HK-2 (cell line): ENCODE measurements at regions not wholly inside any gene's neighbourhood (a gene's known extent, or its start where the extent isn't known, plus 50 kb on each side); places are given as distances from the start of the nearest gene placed in this dataset.
"Not testable (repeated sequence)": the region's sequence is repeated elsewhere in the genome, so short reads cannot be mapped to it uniquely, and the experiment has no call there.

Experiments used
- DNase-seq: peaks from one replicate; pipeline ENCODE4 v3.0.0-alpha.2; 2018; ENCODE audit not compliant: unreplicated experiment

DNA sequence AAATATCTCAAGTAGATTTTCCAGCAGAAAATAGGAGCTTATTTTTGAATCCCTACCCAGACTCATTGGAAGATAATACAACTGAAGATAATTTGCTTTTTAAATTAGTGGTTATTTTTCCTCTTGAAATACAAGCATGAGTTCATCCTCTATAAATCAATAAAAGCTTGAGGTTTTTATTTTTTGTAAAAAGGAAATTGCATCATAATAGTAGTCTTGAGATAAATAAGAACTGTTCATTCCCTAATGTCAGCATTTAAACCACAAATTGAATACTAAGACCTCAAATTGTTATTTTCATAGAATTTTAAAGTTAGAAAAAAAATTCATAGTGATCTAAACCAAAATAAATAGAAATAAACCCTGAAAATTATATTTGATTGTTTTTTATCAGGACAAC lies 719.1 kb downstream of the CD109 start:
- no peak for DNase-seq

DNA sequence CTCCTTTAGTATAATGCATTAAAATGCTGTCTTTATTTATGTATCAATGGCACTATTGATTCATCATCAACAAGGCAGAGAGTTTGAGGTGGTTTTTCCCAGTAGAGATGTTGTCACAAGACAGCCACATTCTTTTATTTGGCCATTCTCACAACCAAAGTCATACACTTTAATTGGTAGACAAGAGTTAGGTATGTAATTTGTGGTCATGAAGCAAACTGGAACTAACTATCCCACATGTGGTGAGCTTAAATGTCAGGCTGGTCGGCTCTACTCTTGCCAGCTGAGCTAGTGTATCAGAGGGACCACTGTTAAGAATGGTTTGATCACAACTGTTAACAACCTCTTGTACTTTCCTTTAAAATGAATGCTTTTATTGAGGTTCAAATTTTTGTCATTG lies 714.6 kb downstream of the CD109 start:
- no peak for DNase-seq

DNA sequence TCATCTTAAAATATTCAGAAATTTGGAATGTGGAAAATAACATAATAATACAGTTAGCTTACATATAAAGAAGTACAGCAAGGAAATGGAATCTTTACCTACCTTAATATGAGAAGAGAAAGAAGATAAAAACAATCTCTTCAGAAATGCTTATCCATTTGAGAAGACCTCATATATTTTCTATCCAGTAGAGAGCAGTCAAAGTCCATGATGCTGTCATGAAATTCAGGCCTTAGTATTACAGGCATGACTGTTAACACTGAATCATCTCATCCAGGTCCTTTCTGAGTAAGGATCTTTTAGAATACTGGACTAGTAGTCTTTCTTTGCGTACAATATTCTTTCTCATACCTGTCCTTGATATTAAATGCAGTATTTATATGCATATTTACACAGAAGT lies 713.4 kb downstream of the CD109 start:
- no peak for DNase-seq

DNA sequence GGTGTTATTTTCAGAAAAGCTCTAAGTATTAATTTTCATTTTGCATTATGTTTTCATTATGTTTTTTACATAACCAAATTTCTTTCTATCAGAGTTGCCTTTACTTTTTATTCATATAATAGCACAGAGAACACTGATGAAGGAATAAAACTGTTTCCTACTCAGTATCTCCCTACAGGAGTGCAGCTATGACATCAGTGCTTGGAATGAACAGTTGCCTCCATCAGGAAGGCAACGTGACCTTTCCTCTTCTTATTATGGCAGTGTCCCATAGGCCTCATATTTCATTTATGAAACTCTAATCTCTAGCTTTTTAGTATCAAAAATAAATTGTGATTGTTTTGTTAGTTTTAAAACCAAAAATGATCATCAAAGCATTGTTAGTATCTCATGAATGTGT lies 712.8 kb downstream of the CD109 start:
- no peak for DNase-seq

DNA sequence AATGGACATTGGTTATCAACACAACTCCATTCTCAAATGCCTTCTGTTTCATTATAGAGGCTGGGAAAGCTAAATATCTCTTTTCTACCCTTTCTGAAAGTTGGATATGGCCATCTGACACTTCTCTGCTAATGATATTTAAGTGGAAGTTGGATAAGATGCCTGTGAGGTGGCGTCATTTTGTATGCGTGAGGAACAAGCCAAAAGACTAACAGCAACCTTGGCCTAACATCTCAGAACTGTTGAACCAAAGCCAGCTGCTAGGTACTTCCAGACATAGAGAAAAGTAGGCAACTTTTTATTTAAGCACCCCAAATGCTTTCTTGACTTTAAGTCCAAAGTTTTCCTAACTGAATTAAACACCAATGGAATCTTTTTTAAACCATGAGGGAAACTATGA lies 708.4 kb downstream of the CD109 start:
- no peak for DNase-seq

DNA sequence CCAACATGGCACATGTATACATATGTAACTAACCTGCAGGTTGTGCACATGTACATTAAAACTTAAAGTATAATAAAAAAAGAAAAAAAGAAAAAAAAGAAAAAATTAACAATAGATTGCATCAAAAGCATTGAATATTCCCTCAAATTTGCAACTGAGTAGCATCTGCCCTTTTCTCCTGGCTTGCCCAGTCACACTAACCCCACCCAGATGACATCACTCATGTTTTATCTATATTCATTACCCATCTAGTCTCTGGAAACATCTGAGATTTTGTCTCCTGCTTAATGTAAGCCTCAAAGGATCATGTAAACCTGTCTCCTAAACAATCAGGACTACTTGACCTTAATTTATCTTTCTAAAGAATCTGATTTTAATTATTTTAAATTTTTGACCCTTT lies 706.8 kb downstream of the CD109 start:
- no peak for DNase-seq

DNA sequence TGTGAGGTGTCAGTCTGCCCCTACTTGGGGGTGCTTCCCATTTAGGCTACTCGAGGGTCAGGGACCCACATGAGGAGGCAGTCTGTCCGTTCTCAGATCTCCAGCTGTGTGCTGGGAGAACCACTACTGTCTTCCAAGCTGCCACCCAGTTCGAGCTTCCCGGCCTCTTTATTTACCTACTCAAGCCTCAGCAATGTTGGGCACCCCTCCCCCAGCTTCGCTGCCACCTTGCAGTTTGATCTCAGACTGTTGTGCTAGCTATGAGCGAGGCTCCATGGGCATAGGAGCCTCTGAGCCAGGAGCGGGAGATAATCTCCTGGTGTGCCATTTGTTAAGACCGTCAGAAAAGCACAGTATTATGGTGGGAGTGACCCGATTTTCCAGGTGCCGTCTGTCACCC lies 682.4 kb downstream of the CD109 start:
- not testable (repeated sequence) for DNase-seq

DNA sequence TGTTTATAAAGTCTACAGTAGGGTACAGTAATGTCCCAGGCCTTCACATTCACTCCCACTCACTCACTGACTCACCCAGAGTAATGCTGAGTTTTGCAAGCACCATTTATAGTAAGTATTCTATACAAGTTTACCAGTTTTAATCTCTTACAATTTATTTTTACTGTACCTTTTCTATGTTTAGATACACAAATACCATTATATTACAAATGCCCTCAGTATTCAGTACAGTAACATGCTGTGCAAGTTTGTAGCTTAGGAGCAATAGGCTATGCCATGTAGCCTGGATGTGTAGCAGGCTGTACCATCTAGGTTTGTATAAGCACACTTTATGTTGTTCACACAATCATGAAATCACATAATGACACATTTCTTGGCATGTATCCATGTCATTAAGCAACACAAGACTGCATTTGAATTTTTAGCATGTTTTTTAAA lies 673.6 kb downstream of the CD109 start:
- no peak for DNase-seq

DNA sequence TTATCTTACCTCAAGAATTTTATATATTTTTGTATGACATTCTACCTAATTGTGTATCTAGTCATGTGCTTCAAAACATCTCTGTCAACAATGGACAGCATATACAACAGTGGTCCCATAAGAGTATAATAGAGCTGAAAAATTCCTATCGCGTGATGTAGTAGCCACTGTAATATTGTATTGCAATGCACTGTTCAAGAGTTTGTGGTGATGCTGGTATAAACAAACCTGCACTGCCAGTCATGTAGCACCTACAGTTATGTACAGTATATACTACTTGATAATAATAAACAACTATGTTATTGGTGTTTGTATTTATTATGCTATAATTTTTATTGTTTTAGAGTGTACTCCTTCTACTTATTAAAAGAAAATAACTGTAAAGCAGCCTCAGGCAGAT lies 672.7 kb downstream of the CD109 start:
- no peak for DNase-seq

DNA sequence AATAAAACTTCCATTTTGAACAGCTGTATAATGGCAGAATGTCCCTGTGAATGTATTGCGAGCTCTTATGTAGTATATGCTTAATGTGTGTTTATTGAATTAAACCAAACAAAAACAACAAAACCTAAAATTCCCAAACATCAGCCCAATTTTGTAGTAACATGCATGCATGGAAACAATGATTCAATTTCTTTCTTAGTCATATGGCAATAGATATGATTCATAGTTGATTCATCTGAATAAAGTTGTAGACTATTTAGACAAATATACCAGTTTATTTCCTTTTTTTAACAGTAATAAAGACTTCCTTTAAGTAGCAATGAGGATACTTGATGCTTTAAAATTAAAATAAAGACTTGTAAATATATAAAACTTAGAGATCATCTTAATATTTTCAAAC lies 670.6 kb downstream of the CD109 start:
- no peak for DNase-seq

DNA sequence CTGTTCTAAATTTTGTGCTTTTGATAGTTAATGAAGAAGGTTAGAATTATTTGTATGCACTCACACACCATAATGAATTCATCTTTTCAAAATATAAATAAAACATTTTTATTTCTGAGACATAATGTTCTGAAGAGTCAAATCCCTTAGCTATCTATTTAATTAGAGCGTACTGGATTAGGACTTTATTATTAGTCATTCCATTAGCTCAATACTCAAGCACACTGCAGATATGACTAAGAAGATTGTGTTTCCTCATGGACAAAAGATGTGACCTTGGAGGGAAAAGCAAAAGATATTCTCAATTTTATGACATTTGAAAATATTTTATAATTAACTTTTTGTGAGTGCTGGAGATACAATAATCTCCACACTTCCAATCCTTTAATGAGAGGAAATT lies 666.4 kb downstream of the CD109 start:
- no peak for DNase-seq

DNA sequence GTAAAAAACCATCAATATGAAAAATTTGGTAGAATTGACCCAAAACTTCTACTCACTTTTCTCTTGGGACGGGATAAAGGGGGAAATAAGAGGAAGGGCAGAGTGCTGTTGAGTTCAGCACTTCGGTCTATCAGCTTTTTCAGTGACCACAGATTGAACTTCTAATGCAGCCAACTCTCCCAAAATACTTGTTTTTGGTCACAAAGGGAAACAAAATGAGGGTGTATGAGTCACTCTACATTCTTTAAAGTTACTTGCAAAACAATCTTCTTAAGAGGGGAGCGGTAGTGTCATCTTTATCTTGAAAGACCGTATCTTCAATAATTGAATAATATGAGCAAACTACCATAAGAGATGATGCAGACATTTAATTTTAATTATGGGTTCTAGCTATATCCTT lies 661.3 kb downstream of the CD109 start:
- no peak for DNase-seq

DNA sequence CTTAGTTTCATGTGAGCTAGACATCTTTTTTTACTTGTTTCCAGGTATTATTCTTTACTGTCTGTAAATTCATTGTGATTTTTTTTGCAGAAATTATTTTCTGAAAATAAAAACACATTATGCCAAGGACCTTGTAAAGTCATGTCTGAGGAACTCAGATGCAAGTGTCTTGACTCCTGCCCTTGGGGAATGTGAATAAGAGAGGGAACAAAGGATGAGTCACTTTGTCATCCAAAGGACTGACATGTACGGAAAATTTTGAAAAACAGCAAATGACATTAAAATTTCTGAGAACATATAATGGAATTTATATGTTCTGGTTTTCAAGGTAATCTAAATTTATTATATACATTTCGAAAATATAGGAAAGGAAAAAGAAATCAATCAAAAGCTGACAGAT lies 660.4 kb downstream of the CD109 start:
- DNase-seq, result no peak

DNA sequence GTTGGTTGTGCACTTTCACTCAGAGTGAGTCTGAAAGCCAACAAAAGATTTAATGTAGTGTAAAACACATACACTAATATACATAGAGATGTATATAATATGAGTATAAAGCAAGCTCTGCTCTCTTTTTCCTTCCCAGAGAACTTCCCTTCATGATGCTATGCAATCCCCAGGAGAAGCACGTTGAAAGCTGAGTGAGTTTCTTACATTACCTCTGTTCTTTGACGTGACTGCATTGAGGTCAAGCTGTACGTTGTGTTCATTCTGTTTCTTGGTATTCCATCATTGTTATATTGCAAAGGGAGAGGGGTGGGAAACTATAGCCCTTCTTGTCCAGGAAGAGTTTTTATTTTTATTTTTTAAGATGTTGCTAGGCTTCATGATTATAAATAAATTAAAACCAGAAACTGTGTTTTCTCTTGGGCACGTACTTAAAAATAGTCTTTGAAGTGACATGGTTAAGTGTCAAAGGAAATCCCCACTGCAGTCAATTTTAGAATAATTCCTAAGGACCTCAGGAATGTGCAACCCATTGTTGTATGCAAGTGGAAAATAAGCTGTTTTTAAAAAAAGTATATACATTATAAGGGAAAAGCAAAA lies 651.0 kb downstream of the CD109 start:
- no peak for DNase-seq

DNA sequence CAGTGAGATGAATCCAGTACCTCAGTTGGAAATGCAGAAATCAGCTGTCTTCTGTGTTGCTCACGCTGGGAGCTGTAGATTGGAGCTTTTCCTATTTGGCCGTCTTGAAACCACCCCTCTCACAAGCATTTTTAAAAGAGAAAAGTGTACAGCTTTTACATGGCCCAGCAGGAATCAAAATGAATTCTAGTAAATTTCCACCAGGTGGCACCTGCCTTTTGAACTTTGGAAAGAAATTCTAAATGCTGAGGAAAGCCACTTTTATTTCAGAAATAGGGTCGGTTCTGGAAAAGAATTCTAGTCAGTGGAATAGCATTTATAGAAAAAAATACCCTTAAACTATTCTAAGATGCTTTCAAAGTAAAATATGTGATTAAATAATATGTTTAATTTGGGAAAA lies 647.8 kb downstream of the CD109 start:
- DNase-seq, result no peak

DNA sequence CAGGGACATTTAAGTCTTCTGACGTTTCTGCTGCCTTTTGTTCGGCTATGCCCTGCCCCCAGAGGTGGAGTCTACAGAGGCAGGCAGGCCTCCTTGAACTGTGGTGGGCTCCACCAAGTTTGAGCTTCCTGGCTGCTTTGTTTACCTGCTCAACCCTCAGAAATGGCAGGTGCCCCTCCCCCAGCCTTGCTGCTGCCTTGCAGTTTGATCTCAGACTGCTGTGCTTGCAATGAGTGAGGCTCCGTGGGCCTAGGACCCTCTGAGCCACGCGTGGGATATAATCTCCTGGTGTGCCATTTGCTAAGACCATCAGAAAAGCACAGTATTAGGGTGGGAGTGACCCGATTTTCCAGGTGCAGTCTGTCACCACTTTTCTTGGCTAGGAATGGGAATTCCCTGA lies 647.3 kb downstream of the CD109 start:
- not testable (repeated sequence) for DNase-seq

DNA sequence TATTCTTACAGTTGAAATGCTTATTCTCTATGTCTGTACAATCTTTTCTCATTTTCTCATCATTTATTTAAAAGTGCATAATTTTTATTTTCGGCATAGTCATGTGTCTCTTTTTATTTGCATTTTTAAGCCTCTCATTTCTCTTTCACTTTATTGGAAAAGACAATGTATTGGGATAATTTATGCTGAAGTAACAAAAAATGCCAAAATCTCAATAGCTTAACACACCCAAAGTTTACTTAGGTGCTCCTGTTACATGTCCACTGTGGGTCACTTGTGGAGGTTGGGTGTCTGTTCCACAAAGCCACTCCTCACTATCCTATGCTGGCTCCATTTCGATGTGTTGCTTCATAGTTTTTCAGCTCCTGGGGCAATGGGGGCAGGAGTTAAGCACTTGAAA lies 638.7 kb downstream of the CD109 start:
- DNase-seq, result no peak

DNA sequence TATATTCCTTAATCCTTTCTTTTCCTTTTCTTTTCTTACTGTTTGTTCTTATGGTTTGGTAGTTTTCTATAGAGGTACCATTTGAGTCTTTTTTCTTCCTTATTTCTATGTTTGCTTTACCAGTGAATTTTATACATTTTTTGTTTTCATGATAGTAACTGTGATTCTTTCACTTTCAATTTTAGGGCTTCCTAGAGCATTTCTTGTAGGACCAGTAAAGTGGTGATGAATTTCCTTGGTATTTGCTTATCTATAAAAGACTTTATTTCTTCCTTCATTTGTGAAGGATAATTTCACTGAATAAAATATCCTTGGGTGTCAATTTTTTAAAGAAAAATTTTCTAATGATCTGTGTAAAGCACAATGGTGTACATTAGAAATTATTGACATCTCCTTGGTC lies 637.4 kb downstream of the CD109 start:
- no peak for DNase-seq

DNA sequence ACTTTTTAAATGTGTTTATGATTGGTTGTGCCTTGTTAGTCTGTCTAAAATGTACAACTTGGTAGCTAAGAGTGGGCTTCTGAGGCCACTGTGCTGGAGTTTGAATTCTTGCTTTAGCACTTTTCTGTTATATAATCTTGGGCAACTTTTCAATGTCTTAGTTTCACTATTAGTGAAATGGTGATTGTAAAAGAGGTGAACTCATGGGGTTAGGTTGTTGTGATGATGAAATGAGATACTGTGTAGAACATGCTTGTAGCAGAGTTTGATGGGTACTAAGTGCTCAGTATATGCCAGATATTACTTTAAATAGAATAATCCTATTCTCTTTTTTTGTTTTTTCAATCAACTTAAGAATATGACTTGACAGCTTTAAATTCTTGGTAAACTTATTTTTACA lies 624.7 kb downstream of the CD109 start:
- DNase-seq, result no peak

DNA sequence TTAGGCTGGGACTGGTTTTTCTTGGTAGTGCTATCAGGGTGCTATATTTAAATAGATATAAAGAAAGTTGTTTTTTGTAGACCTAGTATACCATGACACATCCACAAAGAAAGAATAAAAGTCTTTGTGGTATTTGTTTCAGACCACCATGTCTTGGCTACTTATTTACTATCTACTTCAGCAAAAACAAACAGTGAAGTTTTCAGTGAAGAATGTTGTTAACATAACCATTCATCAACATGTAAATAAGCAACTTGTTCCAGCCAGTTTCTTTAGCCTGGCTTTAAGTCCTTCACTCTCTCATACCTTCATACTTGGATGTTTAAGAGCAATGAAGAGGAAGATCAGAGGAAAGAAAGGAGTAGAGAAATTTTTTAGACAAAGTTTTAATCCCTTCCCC lies 624.1 kb downstream of the CD109 start:
- no peak for DNase-seq

DNA sequence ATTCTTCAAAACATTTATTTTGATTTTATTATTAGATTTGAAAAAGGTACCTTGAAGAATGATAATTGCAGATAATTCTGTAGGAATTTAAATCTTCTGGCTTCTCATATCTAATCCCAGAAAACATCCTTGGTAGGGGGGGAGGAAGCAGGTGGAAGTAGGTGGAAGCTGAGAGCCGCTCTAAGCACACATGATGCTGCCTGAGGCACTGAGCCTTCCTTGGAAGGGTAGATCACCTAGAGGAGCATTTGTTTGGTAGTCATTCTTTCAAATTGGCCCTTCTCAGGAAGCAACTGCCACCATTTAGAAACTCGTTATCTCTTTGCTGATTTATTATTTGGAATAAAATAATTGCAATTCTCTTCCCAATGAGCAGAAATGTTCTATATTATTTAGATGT lies 623.3 kb downstream of the CD109 start:
- DNase-seq, result no peak

DNA sequence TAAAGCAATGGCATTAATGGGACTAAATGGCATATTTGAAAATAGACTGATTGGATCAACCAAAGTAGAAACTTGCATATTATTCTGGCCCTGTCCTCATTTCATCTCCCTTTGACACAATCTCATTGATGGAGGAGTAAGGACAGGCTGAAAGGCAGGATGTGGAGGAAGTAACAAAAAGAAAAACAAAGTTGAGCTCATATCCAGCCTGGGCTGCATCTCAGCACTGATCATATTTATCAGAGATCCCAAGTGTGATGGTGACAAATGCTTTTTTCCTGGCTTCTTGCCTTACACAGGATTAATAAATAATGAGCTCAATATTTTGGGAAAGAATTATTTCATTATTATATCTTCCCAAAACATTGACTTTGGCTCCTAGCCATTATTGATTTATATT lies 622.7 kb downstream of the CD109 start:
- no peak for DNase-seq

DNA sequence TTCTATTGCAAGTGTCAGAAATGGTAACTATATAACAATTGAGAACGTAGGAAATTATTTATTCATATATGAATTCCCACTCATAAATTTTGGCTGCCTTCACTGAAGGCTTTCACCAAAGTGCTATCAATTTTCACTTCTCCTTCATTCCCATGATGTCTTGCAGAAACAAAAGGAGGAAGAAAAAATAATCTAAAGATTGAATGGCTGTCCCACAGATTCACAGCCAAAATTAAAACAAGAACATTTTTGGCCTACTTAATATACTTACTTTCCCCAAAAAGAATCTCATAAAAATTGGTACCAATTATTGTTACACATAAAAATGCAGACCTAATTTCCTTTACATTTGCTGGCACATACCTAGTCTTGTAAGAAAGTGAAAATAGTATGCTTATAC lies 616.1 kb downstream of the CD109 start:
- no peak for DNase-seq

DNA sequence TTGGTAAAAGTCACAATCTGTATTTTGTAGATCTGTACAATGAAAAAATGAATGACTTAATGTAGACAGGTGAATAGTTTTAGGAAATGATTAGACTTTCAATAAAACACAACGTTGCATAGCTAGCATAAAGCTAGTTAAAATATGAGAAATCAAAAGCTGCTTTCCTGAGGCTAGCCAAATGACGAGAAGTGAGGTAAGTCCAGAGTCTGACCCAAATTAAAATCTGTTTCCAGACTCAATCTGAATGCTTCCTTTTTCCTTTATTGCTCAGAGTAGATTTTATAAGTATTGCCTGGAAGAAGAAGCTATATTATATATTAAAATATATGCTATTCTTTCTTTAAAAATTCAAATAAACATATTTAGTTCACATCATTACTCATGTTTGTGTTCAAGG lies 615.4 kb downstream of the CD109 start:
- no peak for DNase-seq

DNA sequence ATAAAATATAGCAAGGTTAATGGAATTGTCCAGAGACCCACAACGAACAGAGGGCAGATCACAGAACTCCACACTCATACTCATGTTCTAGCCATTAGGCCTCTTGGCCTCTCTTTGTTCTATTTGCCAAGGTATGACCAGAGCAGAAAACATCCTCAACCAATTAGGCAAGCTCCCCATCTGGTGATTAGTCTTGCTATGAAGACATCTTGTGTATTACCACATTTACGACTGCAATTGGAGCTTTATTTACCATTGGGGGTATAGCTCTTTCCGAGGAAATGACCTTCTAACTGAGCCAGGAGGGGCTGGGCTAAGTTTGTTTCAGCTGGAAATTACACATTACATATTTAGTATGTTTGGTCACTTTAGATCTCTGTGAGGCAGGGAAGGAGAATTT lies 593.9 kb downstream of the CD109 start:
- no peak for DNase-seq
